Stimulated activated CD8-positive, alpha-beta memory T cell treated with anti-CD3 and anti-CD28 coated beads, Interleukin-12 subunit alpha, Interleukin-12 subunit beta, amount 100 ng/mL, for 1 hour (primary cell): ENCODE measurements at regions not wholly inside any gene's neighbourhood (a gene's known extent, or its start where the extent isn't known, plus 50 kb on each side); places are given as distances from the start of the nearest gene placed in this dataset.

ENCODE experiments used
- DNase-seq: peaks from one replicate; pipeline ENCODE4 v3.0.0-alpha.2; 2020; ENCODE audit warnings: low read depth

DNA sequence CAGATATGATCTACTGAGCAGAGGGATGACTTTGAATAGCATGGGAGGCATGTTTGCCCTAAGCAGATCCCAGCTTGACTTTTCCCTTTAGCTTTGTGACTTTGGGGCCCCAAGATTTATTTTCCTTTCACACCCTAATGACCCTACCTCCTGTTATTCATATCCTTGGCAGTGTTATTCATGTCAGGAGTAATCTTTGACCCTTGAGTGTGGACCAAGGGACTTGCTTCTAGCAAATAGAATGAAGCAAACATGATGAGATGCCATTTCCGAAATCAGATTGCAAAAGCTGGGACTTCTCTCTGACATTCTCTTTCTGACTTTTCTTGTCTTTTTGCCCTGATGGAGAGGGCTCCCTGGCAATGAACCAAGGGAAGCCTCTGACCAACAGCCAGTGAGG lies 415.4 kb upstream of the PROK2 start:
- no peak for DNase-seq

DNA sequence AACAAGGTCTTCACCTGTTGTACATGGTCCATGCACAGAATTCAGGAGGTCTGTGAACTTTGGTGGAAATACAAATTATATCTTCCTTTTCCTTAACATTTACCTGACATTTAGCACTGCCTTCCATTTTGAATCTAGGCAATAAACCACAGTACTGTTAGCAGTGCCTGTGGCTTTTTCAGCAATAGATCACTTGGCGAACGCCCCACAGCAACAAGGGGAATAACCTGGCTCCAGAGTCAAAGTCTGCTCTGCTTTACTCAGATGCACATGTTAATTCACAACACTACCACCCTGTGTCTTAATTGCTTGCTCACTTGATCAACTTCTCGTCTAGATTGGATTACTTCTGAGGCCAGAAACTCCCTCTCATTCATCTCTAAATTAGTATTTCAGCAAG lies 414.6 kb upstream of the PROK2 start:
- no peak for DNase-seq

DNA sequence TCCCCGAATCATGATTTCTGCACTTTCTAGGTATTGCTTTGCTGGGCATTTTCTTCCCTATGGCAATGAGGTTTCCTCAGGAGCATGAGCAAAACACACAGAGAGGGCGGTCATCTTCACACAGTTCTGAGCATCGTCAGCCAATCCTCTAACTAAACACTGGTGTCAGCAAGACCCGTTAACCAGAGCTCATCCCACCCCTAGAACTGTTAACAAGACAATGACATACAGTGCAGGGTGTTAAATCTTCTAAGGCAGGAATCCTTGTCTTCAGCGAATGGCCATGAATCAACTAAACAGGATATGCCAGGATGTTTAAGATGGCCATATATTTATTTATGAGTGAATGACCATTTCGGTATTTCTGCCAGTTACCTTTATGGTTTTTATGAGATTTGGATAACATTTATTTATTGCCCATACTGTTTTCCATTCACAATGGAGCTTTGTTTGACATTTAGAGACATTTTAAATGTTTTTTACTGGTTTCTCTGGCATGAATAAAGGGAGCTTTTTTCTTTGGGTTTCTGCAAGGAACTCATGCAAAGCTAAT lies 411.5 kb upstream of the PROK2 start:
- no peak for DNase-seq

- DNase-seq, result no peak
Observed at GRCh38 chr3:72195895-72196294, 410.9 kb upstream of the PROK2 start.

DNA sequence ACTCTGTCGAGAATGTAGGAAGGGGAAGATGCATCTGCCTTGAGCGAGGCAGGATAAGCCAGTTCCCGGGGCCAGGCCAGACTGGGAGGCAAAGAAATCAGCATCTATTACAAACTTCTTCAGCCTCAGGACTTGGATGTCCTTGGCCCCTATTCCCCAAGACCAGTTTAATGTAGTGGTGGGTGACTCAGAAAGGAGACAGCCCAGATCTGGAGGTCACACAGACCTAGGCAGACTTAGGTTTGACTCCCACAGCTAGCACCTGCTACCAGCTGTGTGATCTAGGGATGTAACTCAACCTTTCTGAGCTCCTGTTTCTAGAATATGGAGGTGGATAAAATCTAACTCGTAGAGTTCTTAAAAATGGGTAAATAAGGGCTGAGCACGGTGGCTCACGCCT lies 409.5 kb upstream of the PROK2 start:
- no peak for DNase-seq

DNA sequence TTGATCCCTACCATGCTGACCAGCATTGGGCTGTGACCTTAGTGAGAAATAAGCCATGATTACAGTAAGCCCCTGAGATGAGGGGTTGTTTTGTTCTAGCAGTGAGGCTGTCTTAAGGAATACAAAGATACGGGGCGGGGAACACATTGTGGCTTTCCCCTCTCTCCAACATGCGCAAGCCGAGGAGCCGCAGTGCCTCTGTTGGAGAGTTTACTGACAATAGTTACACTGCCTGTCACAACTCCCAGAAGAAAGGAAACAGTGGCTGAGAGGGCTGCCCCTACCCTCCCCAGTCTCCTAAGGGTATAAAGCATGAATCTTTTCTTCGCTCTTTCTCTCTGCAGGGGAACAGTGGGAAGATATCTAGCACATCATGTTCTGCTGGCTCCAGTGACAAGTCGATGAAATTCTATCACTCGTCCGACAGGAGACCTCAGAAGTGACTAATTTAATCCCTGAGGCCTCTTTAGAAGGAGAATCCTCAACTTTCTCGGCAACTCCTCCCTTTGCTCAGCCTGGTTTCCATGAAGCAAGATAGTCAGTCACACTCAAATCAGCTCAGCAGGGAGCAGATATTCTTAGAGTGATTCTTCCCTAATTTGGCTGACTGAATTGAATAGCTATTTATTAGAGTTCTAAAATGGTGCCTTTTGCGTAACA lies 409.0 kb upstream of the PROK2 start:
- no peak for DNase-seq

DNA sequence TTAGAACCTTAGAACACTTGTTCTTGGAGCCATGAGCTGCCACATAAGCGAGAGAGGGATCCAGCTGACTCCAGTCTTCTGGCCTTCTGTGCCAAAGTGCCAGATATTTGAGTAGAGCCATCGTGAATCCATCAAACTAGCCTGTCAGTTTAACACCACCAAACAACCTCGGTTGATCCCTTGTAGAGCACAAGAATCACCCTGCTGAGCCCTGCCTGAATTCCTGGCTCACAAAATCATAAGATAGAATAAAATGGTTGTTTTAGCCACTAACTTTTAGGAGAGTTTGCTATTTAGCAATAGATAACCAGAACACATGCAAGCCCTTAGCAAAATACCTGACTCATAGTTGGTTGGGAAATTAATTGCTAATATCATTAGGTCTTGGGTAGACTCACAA lies 407.6 kb upstream of the PROK2 start:
- DNase-seq, result no peak

- no peak for DNase-seq
Observed at GRCh38 chr3:72191209-72191960, 406.4 kb upstream of the PROK2 start.

DNA sequence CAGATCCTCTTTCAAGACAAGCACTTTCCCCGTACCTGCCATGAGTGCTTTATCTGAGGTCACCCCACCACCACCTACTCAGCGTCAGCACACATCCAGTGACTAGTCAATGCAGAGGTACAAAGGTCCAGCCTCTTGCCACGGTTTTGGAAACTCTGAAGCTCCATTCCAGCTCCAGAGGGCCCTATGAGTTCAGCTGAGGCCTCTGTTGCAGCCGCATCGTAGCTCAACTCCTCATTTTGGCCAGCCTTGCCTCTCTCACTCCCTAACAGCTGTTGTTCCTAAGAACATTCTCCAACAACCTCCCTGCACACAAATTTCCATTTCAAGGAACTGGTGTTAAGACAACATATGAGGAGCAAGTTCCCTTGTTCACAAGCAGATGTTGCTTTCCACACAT lies 405.1 kb upstream of the PROK2 start:
- no peak for DNase-seq

DNA sequence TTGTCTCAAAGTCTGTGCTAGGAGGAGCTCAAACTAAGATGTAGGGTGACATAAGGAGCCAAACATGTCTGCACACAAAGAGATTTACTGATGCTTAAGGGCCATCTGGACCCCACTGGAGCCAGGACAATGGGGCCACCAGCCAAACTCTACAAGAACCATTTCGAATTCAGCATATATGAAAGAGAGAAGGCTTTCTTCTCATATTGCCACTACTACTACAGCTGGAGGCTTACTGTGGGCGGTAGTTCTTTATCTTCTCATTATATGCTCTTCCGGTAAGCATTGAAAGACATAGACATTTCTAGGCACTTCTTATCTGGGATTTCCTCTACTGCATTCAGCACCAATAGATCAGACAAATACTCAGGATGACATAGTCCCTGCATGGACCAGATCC lies 404.4 kb upstream of the PROK2 start:
- no peak for DNase-seq

DNA sequence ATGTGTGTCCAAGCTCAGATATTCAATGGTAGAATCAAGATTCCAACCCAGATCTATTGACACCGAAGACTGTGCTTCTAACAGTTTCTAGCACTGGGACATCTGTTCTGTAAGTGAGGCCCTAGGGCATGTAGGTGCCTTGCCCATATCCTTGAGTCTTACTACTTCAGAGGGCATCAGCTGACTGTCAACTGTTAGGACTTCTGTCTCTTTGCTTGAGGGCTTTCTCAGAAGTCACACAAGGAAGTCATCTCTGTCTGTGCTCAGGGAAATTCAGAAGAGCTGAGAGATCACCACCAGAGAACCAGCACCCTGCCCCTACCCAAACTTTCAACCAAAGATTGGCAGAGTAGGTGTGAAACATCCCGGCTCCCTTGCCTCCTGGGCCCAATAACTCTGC lies 403.6 kb upstream of the PROK2 start:
- no peak for DNase-seq

DNA sequence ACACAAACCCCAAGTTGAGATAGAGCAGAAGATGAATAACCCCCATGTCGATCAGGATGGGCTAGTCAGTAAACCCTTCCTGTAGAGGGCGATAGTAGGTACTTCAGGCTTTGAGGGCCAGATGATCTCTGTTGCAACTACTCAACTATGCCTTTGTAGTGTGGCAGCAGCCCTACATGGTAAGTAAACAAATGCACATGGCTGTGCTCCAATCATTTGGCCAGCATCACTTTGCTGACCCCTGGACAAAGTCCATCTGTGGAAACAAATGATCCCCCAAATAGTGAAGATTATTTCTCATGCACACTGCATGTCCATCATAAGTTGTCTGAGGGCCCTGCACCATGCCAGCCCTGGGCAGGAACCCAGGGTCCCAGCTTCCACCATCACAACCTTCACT lies 402.2 kb upstream of the PROK2 start:
- DNase-seq, result no peak

DNA sequence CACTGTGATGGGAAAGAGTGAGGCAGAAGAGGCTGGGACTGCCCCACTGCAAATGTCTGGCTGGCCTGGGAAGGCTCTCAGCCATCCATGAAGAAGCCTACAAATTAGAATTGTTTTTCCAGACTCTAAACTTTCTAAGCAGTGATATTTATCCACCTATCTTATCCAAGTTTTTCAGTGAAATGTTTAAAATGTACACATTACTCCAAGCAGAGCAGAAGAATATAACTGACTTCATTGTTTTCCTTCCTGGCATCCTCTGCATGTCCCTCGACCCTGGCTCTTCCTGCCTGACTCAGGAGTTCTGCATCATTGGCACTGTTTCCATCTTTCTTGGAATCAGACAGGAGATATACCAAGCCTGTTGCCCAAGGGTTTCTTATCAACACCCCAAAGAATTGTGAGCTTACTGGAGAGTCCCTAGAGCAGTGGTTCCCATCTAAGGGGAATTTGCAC lies 401.5 kb upstream of the PROK2 start:
- no peak for DNase-seq

DNA sequence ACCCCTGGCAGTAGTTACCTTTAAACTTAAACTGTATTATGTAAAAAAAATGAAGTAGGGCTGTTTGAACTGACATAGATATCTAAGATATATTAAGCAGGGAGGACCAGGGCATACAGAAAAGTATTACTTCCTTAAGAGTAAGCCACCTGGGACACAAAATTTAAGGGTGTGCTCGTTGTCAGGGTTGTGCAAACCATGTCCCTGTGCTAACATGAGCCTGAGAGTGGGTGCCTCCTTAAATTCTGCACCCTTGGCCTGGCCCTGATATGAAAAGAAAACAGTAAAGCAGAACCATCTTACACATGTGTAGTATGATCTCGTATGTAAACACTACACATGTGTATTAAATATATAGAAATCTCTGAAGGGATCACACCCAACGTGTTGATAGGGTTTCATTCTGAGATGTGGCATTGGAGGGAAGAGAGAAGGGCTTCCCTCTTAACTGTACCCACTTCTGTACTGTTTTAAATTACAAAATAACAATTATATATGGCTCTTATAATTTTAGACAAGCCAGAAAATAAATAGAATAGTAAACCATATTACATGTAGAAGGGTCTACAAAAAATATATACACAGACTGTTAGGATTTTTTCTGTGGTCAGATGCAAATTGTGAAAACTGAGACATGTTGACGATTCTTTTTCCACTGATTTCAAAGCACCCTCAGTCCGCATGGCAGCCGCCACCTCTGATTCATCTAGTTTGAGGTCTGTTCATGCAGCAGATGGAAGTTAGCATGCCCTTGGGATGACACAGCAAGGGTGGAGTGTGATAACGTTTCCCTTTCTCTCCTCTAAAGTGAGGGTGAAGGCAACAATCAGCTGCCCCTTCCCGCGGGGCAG lies 400.8 kb upstream of the PROK2 start:
- DNase-seq, result no peak

- DNase-seq, result no peak
Observed at GRCh38 chr3:72183489-72183888, 398.5 kb upstream of the PROK2 start.

DNA sequence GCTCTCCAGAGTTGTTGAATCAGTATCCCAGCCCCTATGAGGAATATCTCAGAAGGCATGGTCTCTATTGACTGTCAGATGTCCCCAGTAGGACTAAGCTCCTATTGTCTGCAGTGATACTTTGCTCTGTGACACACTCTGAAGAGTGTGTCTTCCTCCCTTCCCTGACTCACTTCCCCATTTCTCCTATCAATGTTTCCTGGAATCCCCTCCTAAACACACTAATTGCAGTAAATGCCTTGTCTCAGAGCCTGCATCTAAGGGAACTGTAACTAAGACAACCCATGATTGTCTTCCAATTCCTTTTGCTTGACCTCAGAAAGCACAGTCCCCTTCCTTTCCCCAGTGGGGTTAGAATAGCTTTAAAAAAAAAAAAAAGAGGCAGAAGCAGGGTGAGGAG lies 397.3 kb upstream of the PROK2 start:
- DNase-seq, result no peak

- DNase-seq, result no peak
Observed at GRCh38 chr3:72181251-72181650, 396.3 kb upstream of the PROK2 start.

DNA sequence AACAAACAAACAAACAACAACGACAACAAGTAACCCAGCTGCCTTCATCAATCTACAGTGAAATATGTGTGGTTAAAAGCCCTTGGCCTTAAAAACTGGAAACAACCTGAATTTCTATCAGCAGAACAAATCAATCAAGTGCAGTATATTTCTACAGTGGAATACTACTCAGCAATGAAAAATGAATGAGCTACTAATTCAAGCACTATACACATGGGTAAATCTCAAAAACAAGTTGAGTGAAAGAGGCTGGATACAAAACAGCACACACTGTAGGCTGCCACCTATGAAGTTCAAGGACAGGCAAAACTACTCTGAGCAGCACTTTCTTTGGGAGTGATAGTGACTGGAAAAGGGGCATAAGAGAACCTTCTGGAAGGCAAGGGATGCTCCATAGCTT lies 395.5 kb upstream of the PROK2 start:
- DNase-seq, result no peak

- DNase-seq, result no peak
Observed at GRCh38 chr3:72179107-72179464, 394.1 kb upstream of the PROK2 start.

GRCh38 chr3:72178463-72179106 lies 393.6 kb upstream of the PROK2 start:
- DNase-seq, result no peak

- no peak for DNase-seq
Observed at GRCh38 chr3:72177075-72178050, 392.4 kb upstream of the PROK2 start.
